ENCODE measurements at regions not wholly inside any gene's neighbourhood (a gene's known extent, or its start where the extent isn't known, plus 50 kb on each side); places are given as distances from the start of the nearest gene placed in this dataset.

GRCh38 chr10:118114992-118115391, 68.3 kb upstream of the RAB11FIP2 start:
- Histone ChIP-seq H3K27ac (replicated peaks in 1 of 4) (no peak overlapping the region), H3K27me3 (no peaks in the 10 kb centered on the region), H3K9me3 (no peaks in the 10 kb centered on the region), H3K4me3 (no peak overlapping the region), H3K4me1 (peaks cover 0 to 29% (median 20%) of the 10 kb centered on the region in 4 donors), H3K36me3 (no peaks in the 10 kb centered on the region)
- intact Hi-C loops (cut with DNase I) = no loop called here
- 37% methylated on average over 1 of the region's 1 CpG for WGBS
- TF ChIP-seq EP300 (IDR thresholded peaks at IDR 0.05) (no peak), POLR2AphosphoS5 (IDR thresholded peaks at IDR 0.05) (no peak), CTCF (IDR thresholded peaks at IDR 0.05) (no peak), POLR2A (IDR thresholded peaks at IDR 0.05; ENCODE audit: low read depth) (no peak)
- no peak for DNase-seq (ENCODE audit: extremely low spot score)

GRCh38 chr10:118112543-118113125, 65.9 kb upstream of the RAB11FIP2 start:
- intact Hi-C loops (cut with DNase I) = no loop called here
- TF ChIP-seq POLR2AphosphoS5 (IDR thresholded peaks at IDR 0.05) (no peak), EP300 (IDR thresholded peaks at IDR 0.05) (no peak), POLR2A (IDR thresholded peaks at IDR 0.05; ENCODE audit: low read depth) (no peak), CTCF (IDR thresholded peaks at IDR 0.05) (no peak)
- 96% methylated on average over 6 of the region's 6 CpGs for WGBS
- H3K9me3 ChIP-seq = no peaks in the 10 kb centered on the region
- DNase-seq (ENCODE audit: extremely low spot score) = no peak
- no peaks in the 10 kb centered on the region for H3K36me3 ChIP-seq
- H3K27me3 ChIP-seq = no peaks in the 10 kb centered on the region
- no peak overlapping the region for H3K27ac ChIP-seq (replicated peaks in 1 of 4)
- H3K4me3 ChIP-seq = no peak overlapping the region
- peaks cover 0 to 28% (median 19%) of the 10 kb centered on the region in 4 donors for H3K4me1 ChIP-seq

GRCh38 chr10:118110750-118111149, 64.0 kb upstream of the RAB11FIP2 start:
- DNase-seq (ENCODE audit: extremely low spot score) = no peak
- H3K4me3 ChIP-seq = no peak overlapping the region
- peaks cover 0 to 9% (median 4%) of the 10 kb centered on the region in 4 donors for H3K4me1 ChIP-seq
- no peaks in the 10 kb centered on the region for H3K36me3 ChIP-seq
- no peaks in the 10 kb centered on the region for H3K9me3 ChIP-seq
- 74% methylated on average over 1 of the region's 1 CpG for WGBS
- no peak overlapping the region for H3K27ac ChIP-seq (replicated peaks in 1 of 4)
- TF ChIP-seq CTCF (IDR thresholded peaks at IDR 0.05) (no peak), EP300 (IDR thresholded peaks at IDR 0.05) (no peak), POLR2A (IDR thresholded peaks at IDR 0.05; ENCODE audit: low read depth) (no peak), POLR2AphosphoS5 (IDR thresholded peaks at IDR 0.05) (no peak)
- intact Hi-C loops (cut with DNase I) = no loop called here
- H3K27me3 ChIP-seq = no peaks in the 10 kb centered on the region

GRCh38 chr10:118108194-118109026, 61.7 kb upstream of the RAB11FIP2 start:
- Histone ChIP-seq H3K9me3 (no peaks in the 10 kb centered on the region), H3K27me3 (no peaks in the 10 kb centered on the region), H3K27ac (replicated peaks in 1 of 4) (peak overlapping the region in 1 of 4 donors; percentile 33), H3K36me3 (no peaks in the 10 kb centered on the region), H3K4me1 (no peaks in the 10 kb centered on the region), H3K4me3 (peak overlapping the region in 2 of 4 donors; percentile 9 to 26)
- TF ChIP-seq POLR2AphosphoS5 (IDR thresholded peaks at IDR 0.05) (no peak), POLR2A (IDR thresholded peaks at IDR 0.05; ENCODE audit: low read depth) (no peak), CTCF (IDR thresholded peaks at IDR 0.05) (no peak), EP300 (IDR thresholded peaks at IDR 0.05) (no peak)
- no peak for DNase-seq (ENCODE audit: extremely low spot score)
- intact Hi-C loops (cut with DNase I) = loop anchor here (5.0 kb wide), 1 partner anchor 134 kb away; no protein-coding TSS in a partner anchor
- 70% methylated on average over 20 of the region's 20 CpGs for WGBS
